H1 (cell line): ENCODE measurements at regions not wholly inside any gene's neighbourhood (a gene's known extent, or its start where the extent isn't known, plus 50 kb on each side); places are given as distances from the start of the nearest gene placed in this dataset.

ENCODE experiments used
- CHD7 ChIP-seq: fragments of 300-600 bp; sonication (generic); IDR thresholded peaks from 2 replicates; pipeline ENCODE4 v1.7.1; 2012; ENCODE audit warnings: low read length, moderate library complexity, mild to moderate bottlenecking, inconsistent platforms; ENCODE audit not compliant: insufficient replicate concordance
- E2F6 ChIP-seq: IDR thresholded peaks from 2 replicates; pipeline ENCODE4 v1.6.1; 2012; ENCODE audit warnings: inconsistent platforms
- HDAC2 ChIP-seq, 2 experiments: fragments of 300-600 bp in 1 of 2; sonication (generic) in 1 of 2; IDR thresholded peaks; 2 replicates each; pipeline ENCODE4 v1.6.1; 2011 to 2012; ENCODE audit warnings: low read depth in 2 of 2, low read length in 2 of 2, mild to moderate bottlenecking in 2 of 2, moderate library complexity in 2 of 2, borderline replicate concordance in 1 of 2, inconsistent platforms in 1 of 2
- KDM4A ChIP-seq: IDR thresholded peaks from one replicate; pipeline ENCODE4 v1.7.1; 2012; ENCODE audit warnings: low read depth, mild to moderate bottlenecking, moderate library complexity, low read length, inconsistent platforms; ENCODE audit not compliant: severe bottlenecking
- MAFK ChIP-seq: IDR thresholded peaks from 2 replicates; pipeline ENCODE4 v1.6.1; 2012; ENCODE audit warnings: low read depth, mild to moderate bottlenecking, improper control_type of control experiment, low read length

DNA sequence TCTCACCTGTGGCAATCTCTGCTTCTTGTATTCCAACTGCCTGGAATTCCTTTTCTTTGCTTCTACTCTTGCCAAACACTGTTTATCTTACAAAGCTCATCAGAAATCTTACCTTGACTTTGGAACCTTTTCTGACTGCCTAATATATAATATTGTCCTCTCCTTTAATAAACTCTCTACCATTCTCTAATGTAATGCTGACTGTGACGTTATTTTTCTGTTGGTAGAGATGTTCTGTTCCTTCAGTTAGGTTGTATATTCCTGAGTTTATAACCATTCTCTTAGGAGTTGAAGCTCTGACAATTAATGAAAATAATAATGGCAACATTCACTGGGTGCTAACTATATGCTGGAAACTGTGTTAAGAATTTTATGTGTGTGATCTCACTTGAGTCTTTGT lies 188.8 kb upstream of the ATP10B start (continued):
- TF ChIP-seq CHD7 (no peak), HDAC2 (IDR thresholded peaks at IDR 0.05; ENCODE audit: borderline replicate concordance in 1 of 2, low read depth in 2 of 2, low read length in 2 of 2) (no peak), KDM4A (no peak), E2F6 (no peak), MAFK (no peak)
